ENCODE measurements at regions not wholly inside any gene's neighbourhood (a gene's known extent, or its start where the extent isn't known, plus 50 kb on each side); places are given as distances from the start of the nearest gene placed in this dataset.
"Not testable (repeated sequence)": the region's sequence is repeated elsewhere in the genome, so short reads cannot be mapped to it uniquely, and the experiment has no call there.

GRCh38 chr5:96207420-96207819 lies 225.6 kb downstream of the PCSK1 start:
- FAIRE-seq, result peak; percentile 58

GRCh38 chr5:96203761-96204160 lies 229.3 kb downstream of the PCSK1 start:
- FAIRE-seq (peak; percentile 57), DNase-seq (ENCODE audit: insufficient read length, low spot score) (no peak)
- TF ChIP-seq POLR2A (IDR thresholded peaks at IDR 0.05; ENCODE audit: low read depth, low read length), result no peak

More at GRCh38 chr5:96207420-96207819, 225.6 kb downstream of the PCSK1 start:
- DNase-seq (ENCODE audit: insufficient read length, low spot score), result no peak
- no peak for TF ChIP-seq POLR2A (IDR thresholded peaks at IDR 0.05; ENCODE audit: low read depth, low read length)

- TF ChIP-seq POLR2A (IDR thresholded peaks at IDR 0.05; ENCODE audit: low read depth, low read length), result no peak
- FAIRE-seq, result no peak
- no peak for DNase-seq (ENCODE audit: insufficient read length, low spot score)
These were observed 231.5 kb downstream of the PCSK1 start for GRCh38 chr5:96201503-96201902.

DNA sequence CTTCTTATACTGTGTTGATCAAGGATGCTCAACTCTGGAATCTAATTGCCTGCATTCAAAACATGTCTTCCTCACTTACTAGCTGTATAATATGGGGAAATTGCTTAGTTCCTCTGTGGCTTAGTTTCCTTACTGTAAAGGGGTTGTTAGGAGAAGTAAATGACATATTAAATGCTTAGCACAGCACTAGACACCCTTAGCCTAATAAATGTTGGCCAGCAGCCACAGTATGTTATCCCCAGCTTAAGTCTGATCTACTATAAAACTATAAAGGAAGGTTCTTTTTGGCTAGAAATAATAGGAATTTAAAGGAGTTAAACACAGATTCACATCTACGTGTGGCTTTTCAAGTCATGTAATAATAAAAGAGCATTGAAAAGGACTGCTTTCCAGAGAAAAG lies 232.4 kb downstream of the PCSK1 start:
- FAIRE-seq (no peak), DNase-seq (ENCODE audit: insufficient read length, low spot score) (no peak)
- TF ChIP-seq POLR2A (IDR thresholded peaks at IDR 0.05; ENCODE audit: low read depth, low read length), result no peak

DNA sequence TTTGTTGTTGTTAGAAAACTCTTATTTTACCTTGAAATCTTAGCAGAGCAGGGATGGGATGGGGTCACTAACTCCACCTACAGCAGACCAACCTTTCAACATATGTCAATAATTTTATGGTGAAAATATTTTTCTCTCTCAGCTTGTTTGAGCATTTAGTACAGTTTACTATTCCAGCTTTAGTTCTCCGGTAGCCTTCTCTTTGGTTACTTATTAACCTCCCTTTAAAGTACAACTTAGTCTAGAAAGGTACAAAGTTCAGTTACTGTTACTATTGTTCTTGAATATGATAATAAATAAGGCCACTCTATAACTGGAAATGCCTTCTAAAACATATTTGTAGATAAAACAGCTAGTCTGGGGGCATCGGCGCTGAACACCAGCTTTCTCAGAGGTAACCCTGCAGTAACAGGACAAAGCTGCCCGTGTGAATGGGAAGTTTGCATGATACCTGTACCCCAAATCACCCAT lies 233.3 kb downstream of the PCSK1 start:
- DNase-seq (ENCODE audit: insufficient read length, low spot score) (no peak), FAIRE-seq (no peak)
- no peak for TF ChIP-seq POLR2A (IDR thresholded peaks at IDR 0.05; ENCODE audit: low read depth, low read length)

DNA sequence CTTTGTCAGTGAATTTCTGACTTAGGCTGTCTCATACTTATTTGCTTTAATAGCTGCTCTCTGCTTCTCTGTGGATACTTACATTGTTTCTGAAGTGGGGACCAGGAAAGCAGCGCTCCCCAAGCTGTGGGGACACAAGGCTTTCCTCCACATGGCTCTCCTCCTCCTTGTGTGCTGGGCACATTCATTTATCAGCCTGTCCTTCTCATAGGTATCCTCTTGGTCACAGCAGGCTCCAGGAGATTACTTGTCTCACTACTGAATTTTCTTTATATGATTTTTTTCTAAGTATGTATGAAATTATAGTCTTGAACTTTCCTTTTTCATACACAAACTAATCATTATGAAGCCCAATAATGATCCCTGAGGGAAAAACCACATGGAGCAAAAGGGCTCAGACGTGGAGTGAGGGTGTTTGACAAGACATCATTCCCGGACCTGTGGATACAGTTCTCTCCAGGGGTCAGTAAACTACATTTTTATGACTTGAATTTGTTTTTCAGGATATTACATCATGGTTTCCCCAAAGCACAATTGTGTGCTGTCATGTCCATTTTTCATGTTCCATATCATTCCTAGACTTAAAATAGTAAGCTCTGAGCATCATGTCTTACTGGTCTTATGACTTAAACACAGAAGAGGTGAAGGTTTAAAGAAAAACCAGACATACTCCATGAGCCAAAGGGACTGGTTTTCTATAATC lies 234.5 kb downstream of the PCSK1 start:
- DNase-seq (ENCODE audit: insufficient read length, low spot score) (no peak), FAIRE-seq (peak; percentile 88)
- TF ChIP-seq POLR2A (IDR thresholded peaks at IDR 0.05; ENCODE audit: low read depth, low read length), result no peak

DNA sequence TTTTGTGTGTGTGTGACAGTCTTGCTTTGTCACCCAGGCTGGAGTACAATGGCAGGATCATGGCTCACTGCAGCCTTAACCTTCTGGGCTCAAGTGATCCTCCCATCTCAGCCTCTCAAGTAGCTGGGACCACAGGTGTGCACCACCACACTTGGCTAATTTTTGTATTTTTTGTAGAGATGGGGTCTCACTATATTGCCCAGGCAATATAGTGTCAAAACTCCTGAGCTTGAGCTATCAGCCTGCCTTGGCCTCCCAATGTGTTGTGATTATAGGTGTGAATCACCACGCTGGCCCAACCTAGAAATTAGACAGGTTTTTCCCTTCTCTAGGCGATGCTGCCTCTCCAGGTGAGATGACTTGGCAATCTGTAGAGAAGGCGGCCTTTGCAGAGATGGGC lies 235.3 kb downstream of the PCSK1 start:
- DNase-seq (ENCODE audit: insufficient read length, low spot score); FAIRE-seq: not testable (repeated sequence)

DNA sequence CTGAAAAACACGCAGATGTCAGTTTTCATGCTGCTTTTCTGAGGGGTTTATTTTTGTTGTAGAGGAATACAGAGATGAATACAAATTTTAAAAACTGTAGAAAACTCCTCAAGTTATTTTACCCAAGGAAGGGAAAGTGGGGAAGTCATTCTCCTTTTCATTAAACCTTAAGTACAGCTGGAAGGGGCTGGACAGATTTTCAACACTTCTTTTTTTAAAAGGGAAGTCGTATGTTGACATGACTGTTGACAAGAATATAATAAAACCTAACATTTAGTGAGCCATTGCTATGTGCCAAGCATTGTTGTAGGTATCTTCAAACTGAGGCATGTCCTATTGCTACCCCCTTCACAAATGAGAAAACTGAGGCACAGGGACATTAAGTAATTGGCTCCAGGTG lies 235.7 kb upstream of the ELL2 start:
- no peak for TF ChIP-seq POLR2A (IDR thresholded peaks at IDR 0.05; ENCODE audit: low read depth, low read length)
- no peak for FAIRE-seq
- DNase-seq (ENCODE audit: insufficient read length, low spot score), result no peak

DNA sequence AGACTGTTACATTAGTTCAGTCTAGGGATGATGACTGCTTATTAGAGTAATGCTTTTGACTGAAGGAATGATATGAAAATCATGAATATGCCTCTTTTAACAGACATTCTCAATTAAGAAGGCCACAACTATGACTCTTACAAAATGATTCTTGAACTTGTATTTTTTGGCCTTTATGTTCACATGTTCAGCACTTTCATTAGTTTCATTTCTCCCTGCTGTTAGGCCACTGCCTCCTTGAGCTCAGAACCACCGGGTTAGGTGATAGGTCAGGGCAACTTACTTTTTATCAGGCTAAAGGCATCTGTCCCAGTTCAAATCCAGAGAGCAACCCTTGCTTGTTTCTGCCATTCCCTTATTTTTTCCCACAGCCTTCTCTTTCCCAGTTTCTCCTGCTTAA lies 235.2 kb upstream of the ELL2 start:
- DNase-seq (ENCODE audit: insufficient read length, low spot score) (no peak), FAIRE-seq (peak; percentile 75)
- no peak for TF ChIP-seq POLR2A (IDR thresholded peaks at IDR 0.05; ENCODE audit: low read depth, low read length)

DNA sequence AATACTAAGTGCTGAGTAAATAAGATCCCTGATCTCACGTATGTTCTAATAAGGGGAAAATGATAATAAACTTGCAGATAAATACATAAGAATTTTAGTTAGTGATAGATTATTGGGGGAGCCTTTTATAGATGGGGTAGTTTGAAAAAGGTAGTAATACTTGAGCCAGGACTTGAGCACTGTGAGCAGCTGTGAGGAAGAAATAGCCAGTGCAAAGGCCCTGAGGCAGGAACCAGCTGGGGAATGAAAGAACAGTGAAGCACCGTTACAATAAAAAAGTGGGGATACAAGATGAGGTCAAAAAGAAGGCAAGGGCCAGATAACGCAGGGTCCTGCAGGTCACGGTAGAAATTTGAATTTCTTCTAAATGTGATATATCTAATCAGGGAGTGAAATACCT lies 234.8 kb upstream of the ELL2 start:
- no peak for TF ChIP-seq POLR2A (IDR thresholded peaks at IDR 0.05; ENCODE audit: low read depth, low read length)
- no peak for DNase-seq (ENCODE audit: insufficient read length, low spot score)
- no peak for FAIRE-seq

- FAIRE-seq (peak; percentile 6), DNase-seq (ENCODE audit: insufficient read length, low spot score) (no peak)
- TF ChIP-seq POLR2A (IDR thresholded peaks at IDR 0.05; ENCODE audit: low read depth, low read length), result no peak
These were observed 233.5 kb upstream of the ELL2 start for GRCh38 chr5:96195123-96195522.

DNA sequence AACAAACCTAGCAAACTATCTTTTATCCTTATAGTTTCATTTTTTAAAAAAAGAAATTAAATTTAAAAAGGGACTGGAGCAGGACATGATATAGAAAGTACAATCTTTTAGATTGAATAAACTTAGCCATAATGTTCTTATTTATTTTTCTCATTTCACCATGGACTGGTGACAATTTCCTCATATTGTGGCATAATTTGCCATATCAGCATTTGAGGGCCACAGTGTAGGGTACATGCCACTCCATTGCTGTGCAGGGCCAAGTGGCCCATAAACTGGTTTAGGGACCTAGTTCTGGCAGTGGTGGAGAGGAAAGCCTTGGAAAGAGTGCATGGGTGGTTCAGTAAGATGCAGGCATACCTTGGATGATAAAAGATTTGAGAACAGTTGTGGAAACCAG lies 232.9 kb upstream of the ELL2 start:
- FAIRE-seq, result peak; percentile 41
- no peak for DNase-seq (ENCODE audit: insufficient read length, low spot score)

GRCh38 chr5:96193946-96194345 lies 232.3 kb upstream of the ELL2 start:
- FAIRE-seq (peak; percentile 81), DNase-seq (ENCODE audit: insufficient read length, low spot score) (no peak)
- TF ChIP-seq POLR2A (IDR thresholded peaks at IDR 0.05; ENCODE audit: low read depth, low read length), result no peak

More for the DNA sequence above, 232.9 kb upstream of the ELL2 start:
- no peak for TF ChIP-seq POLR2A (IDR thresholded peaks at IDR 0.05; ENCODE audit: low read depth, low read length)

DNA sequence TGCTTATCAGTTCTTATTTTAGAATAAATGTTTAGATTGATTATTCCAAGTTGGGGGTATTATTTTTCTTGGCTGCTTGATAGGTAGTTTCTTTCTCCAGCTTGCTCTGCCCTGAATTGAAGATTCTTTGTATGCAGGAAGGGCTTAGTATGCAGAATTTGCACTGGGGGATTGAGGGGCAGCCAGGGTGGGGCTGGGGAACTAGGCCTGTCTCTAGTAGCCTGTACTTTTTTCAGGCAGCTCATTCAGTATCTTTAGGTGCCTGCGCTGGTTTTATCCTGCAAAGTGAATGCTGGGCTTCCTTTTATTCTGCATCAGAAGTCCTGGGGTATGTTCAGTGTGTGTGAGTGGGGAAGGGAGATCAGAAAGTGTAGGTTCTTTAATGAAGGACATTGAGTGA lies 228.3 kb upstream of the ELL2 start:
- no peak for TF ChIP-seq POLR2A (IDR thresholded peaks at IDR 0.05; ENCODE audit: low read depth, low read length)
- DNase-seq (ENCODE audit: insufficient read length, low spot score) (no peak), FAIRE-seq (no peak)

DNA sequence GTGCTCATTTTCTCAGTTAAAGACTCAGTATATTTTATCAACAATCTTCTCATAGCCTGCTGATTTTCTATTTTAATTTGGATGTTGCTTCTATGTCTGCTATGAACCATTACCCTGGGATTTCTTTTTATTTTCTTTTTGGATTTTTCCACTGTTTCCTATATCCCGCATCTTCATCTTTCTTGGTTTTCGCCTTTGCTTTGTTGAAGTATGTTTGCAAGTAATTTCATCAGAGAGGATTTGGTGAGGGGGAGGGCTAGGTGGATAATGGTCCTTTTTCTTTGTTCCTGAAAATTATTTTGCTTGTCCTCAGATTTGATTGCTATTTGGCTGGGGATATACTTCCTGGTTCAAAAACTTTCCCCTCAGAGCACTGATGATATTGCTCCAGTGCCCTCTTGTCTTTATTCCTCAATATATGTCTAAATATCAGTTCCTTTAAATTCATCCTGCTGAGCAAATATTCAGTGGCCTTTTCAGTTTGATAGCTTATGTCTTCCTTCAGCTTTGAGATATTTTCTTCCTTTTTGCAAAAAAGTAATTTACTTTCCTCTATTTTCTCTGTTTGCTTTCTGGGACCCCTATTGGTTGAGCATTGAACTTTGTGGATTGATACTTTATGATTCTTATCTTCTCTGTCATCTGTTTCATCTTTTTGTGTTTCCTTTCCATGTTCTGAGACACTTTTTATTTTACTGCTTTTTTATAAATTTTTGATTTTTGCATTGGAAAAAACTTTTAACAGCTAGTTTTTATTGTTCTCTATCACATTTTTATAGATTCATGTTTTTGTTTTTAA lies 227.6 kb upstream of the ELL2 start:
- FAIRE-seq (peak; percentile 64), DNase-seq (ENCODE audit: insufficient read length, low spot score) (no peak)
- no peak for TF ChIP-seq POLR2A (IDR thresholded peaks at IDR 0.05; ENCODE audit: low read depth, low read length)
